ENCODE measurements at regions not wholly inside any gene's neighbourhood (a gene's known extent, or its start where the extent isn't known, plus 50 kb on each side); places are given as distances from the start of the nearest gene placed in this dataset.

DNA sequence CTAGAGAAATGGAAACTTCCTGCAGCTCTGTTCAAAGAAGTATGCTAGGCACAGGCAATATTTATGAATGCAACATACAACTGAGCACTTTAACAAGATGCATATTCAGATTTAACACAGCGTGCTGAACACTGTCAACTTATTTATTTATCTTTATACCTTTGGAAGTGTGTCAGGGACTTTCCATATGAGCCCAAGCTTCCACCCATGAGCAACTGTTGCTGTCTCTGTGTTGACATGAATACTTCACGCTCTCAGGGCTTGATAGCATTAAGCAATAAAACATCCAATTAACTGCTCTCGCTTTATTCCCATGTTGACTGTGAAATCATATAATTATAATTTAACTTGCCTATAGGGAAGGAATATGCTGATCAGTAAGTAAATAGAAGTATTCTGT lies 116.6 kb upstream of the ROBO1 start:
- no peaks in the 10 kb centered on the region for H3K4me1 Mint-ChIP-seq (ENCODE audit: unreplicated experiment)
- no peak overlapping the region for H3K27ac Mint-ChIP-seq (ENCODE audit: unreplicated experiment)
- H3K27me3 Mint-ChIP-seq (ENCODE audit: unreplicated experiment) = no peaks in the 10 kb centered on the region
- no peaks in the 10 kb centered on the region for H3K36me3 Mint-ChIP-seq (ENCODE audit: low read depth, unreplicated experiment)
- DNase-seq (ENCODE audit: low spot score) = no peak
- no peak overlapping the region for H3K4me3 Mint-ChIP-seq (ENCODE audit: unreplicated experiment)
- TF ChIP-seq, protein P1, sequence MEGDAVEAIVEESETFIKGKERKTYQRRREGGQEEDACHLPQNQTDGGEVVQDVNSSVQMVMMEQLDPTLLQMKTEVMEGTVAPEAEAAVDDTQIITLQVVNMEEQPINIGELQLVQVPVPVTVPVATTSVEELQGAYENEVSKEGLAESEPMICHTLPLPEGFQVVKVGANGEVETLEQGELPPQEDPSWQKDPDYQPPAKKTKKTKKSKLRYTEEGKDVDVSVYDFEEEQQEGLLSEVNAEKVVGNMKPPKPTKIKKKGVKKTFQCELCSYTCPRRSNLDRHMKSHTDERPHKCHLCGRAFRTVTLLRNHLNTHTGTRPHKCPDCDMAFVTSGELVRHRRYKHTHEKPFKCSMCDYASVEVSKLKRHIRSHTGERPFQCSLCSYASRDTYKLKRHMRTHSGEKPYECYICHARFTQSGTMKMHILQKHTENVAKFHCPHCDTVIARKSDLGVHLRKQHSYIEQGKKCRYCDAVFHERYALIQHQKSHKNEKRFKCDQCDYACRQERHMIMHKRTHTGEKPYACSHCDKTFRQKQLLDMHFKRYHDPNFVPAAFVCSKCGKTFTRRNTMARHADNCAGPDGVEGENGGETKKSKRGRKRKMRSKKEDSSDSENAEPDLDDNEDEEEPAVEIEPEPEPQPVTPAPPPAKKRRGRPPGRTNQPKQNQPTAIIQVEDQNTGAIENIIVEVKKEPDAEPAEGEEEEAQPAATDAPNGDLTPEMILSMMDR (IDR thresholded peaks at IDR 0.05; ENCODE audit: unreplicated experiment) = no peak
- no peaks in the 10 kb centered on the region for H3K9me3 Mint-ChIP-seq (ENCODE audit: unreplicated experiment)

DNA sequence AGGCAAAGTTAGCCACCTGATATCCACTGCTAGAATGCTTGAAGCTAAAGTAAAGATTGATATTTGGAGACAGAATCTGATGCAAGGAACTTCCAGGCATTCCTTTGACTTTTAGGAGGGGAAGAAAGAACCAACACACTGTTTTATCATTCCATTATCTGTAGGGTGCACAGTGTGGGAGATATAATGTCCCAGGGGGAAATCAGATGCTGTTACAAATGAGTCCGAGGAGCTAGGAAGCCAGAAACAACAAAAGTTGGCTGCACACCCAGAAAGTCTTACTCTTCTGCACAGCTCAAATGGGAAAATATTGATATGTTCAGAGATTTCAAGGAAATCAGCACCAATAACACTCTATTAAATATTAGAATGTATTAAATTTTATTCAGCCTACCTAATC lies 113.6 kb upstream of the ROBO1 start:
- no peak overlapping the region for H3K27ac Mint-ChIP-seq (ENCODE audit: unreplicated experiment)
- no peaks in the 10 kb centered on the region for H3K9me3 Mint-ChIP-seq (ENCODE audit: unreplicated experiment)
- no peak overlapping the region for H3K4me3 Mint-ChIP-seq (ENCODE audit: unreplicated experiment)
- H3K4me1 Mint-ChIP-seq (ENCODE audit: unreplicated experiment) = no peaks in the 10 kb centered on the region
- peaks cover 2% of the 10 kb centered on the region for H3K27me3 Mint-ChIP-seq (ENCODE audit: unreplicated experiment)
- TF ChIP-seq, protein P1 (IDR thresholded peaks at IDR 0.05; ENCODE audit: unreplicated experiment) = no peak
- H3K36me3 Mint-ChIP-seq (ENCODE audit: low read depth, unreplicated experiment) = no peaks in the 10 kb centered on the region
- no peak for DNase-seq (ENCODE audit: low spot score)

- TF ChIP-seq, protein P1 (IDR thresholded peaks at IDR 0.05; ENCODE audit: unreplicated experiment) = no peak
- Mint-ChIP-seq H3K27ac (ENCODE audit: unreplicated experiment) (no peak overlapping the region), H3K27me3 (ENCODE audit: unreplicated experiment) (peaks cover 3% of the 10 kb centered on the region), H3K36me3 (ENCODE audit: low read depth, unreplicated experiment) (no peaks in the 10 kb centered on the region), H3K9me3 (ENCODE audit: unreplicated experiment) (no peaks in the 10 kb centered on the region), H3K4me3 (ENCODE audit: unreplicated experiment) (no peak overlapping the region), H3K4me1 (ENCODE audit: unreplicated experiment) (no peaks in the 10 kb centered on the region)
- no peak for DNase-seq (ENCODE audit: low spot score)
Observed at GRCh38 chr3:79878708-79879107, 110.9 kb upstream of the ROBO1 start.

- no peaks in the 10 kb centered on the region for H3K36me3 Mint-ChIP-seq (ENCODE audit: low read depth, unreplicated experiment)
- TF ChIP-seq, protein P1 (IDR thresholded peaks at IDR 0.05; ENCODE audit: unreplicated experiment) = no peak
- DNase-seq (ENCODE audit: low spot score) = no peak
- peaks cover 3% of the 10 kb centered on the region for H3K27me3 Mint-ChIP-seq (ENCODE audit: unreplicated experiment)
- H3K4me1 Mint-ChIP-seq (ENCODE audit: unreplicated experiment) = no peaks in the 10 kb centered on the region
- H3K4me3 Mint-ChIP-seq (ENCODE audit: unreplicated experiment) = no peak overlapping the region
- no peak overlapping the region for H3K27ac Mint-ChIP-seq (ENCODE audit: unreplicated experiment)
- H3K9me3 Mint-ChIP-seq (ENCODE audit: unreplicated experiment) = no peaks in the 10 kb centered on the region
Observed at GRCh38 chr3:79874646-79875045, 106.8 kb upstream of the ROBO1 start.

DNA sequence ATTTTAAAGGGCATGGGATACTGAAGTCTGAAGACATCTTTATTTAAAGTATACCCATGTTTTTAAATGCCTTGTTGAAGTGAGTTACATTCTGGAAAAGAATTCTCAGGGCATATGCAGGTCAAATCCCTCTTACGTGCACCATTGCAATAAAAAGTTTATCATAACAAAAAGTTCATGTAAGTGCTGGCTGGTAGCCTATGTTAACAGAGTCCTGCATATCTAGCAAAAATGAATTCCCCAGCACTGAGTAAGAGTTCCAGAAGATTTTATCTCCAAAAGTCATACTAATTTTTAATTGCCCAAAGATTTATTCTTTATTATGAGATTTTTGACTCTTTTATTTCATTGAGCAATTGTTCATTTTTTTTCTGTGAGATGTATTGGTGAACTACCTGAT lies 104.7 kb upstream of the ROBO1 start:
- Mint-ChIP-seq H3K9me3 (ENCODE audit: unreplicated experiment) (no peaks in the 10 kb centered on the region), H3K27me3 (ENCODE audit: unreplicated experiment) (peaks cover 1% of the 10 kb centered on the region), H3K27ac (ENCODE audit: unreplicated experiment) (no peak overlapping the region), H3K4me1 (ENCODE audit: unreplicated experiment) (no peaks in the 10 kb centered on the region), H3K4me3 (ENCODE audit: unreplicated experiment) (no peak overlapping the region), H3K36me3 (ENCODE audit: low read depth, unreplicated experiment) (no peaks in the 10 kb centered on the region)
- TF ChIP-seq, protein P1 (IDR thresholded peaks at IDR 0.05; ENCODE audit: unreplicated experiment) = no peak
- no peak for DNase-seq (ENCODE audit: low spot score)

Data from endothelial cell (in vitro differentiated cells).